IMR-90 (cell line): ENCODE measurements at regions not wholly inside any gene's neighbourhood (a gene's known extent, or its start where the extent isn't known, plus 50 kb on each side); places are given as distances from the start of the nearest gene placed in this dataset.

ENCODE experiments used
- ATAC-seq: fragments of 200-7000 bp; cut with Tn5 transposase; 2 replicates; pipeline ENCODE4 v1.9.1; 2020; ENCODE audit warnings: low read depth, mild to moderate bottlenecking, moderate library complexity
- BruUV-seq: library from RNA; stranded (reverse); fragments of 400-500 nt; replicated peaks from 2 replicates; lab custom pipeline; 2021; lab: Mats Ljungman, UMichigan
- CTCF ChIA-PET: fragments of 300-600 bp; formaldehyde crosslinking; extraction: SDS; loops from one replicate; lab custom pipeline; 2021; ENCODE audit warnings: antibody characterized with exemption; lab: Yijun Ruan, JAX
- POLR2A ChIA-PET: fragments of 300-600 bp; sonication (Branson Sonifier 250); formaldehyde crosslinking; loops from one replicate; lab custom pipeline; 2022; ENCODE audit warnings: antibody characterized with exemption; ENCODE audit not compliant: unreplicated experiment; lab: Charles Lee
- DNase-seq: peaks from one replicate; pipeline ENCODE4 v3.0.0; 2013
- H2AFZ ChIP-seq: replicated peaks from 2 replicates; pipeline ENCODE3; 2013; ENCODE audit warnings: low read length, mild to moderate bottlenecking; ENCODE audit not compliant: poor library complexity
- H2AK5ac ChIP-seq: 2 replicates; pipeline ENCODE4 v1.6.1; 2013; ENCODE audit warnings: low read depth, low read length, inconsistent platforms
- H2AK9ac ChIP-seq: replicated peaks from 2 replicates; pipeline ENCODE3; 2013; ENCODE audit warnings: mild to moderate bottlenecking, low read depth, low read length, moderate library complexity; ENCODE audit not compliant: poor library complexity
- H2BK120ac ChIP-seq: 2 replicates; pipeline ENCODE4 v1.6.1; 2013; ENCODE audit warnings: low read depth, low read length, inconsistent platforms
- H2BK15ac ChIP-seq: 3 replicates; pipeline ENCODE4 v1.6.1; 2013; ENCODE audit warnings: low read depth, low read length, inconsistent platforms
- H2BK20ac ChIP-seq: 2 replicates; pipeline ENCODE4 v1.6.1; 2013; ENCODE audit warnings: low read depth, mild to moderate bottlenecking, inconsistent platforms, low read length, moderate library complexity
- H2BK5ac ChIP-seq: 2 replicates; pipeline ENCODE4 v1.6.1; 2013; ENCODE audit warnings: mild to moderate bottlenecking, low read depth, low read length, inconsistent platforms; ENCODE audit not compliant: poor library complexity, severe bottlenecking
- H3K14ac ChIP-seq: replicated peaks from 2 replicates; pipeline ENCODE4 v1.6.1; 2013; ENCODE audit warnings: low read depth, low read length, inconsistent platforms
- H3K18ac ChIP-seq: 2 replicates; pipeline ENCODE4 v1.6.1; 2013; ENCODE audit warnings: low read depth, low read length, control low read depth
- H3K23ac ChIP-seq: 2 replicates; pipeline ENCODE4 v1.6.1; 2013; ENCODE audit warnings: low read depth, low read length, inconsistent platforms
- H3K27ac ChIP-seq: 2 replicates; pipeline ENCODE4 v1.5.1; 2013; ENCODE audit warnings: mild to moderate bottlenecking, control low read depth, low read length; ENCODE audit not compliant: insufficient read depth
- H3K27me3 ChIP-seq: 2 replicates; pipeline ENCODE4 v1.6.1; 2013; ENCODE audit warnings: low read length; ENCODE audit not compliant: control insufficient read depth, insufficient read depth
- H3K36me3 ChIP-seq: 2 replicates; pipeline ENCODE4 v1.6.1; 2013; ENCODE audit warnings: low read length, mixed read lengths; ENCODE audit not compliant: control insufficient read depth, insufficient read depth
- H3K4ac ChIP-seq: 2 replicates; pipeline ENCODE4 v1.6.1; 2013; ENCODE audit warnings: low read depth, low read length, inconsistent platforms
- H3K4me1 ChIP-seq: 2 replicates; pipeline ENCODE4 v1.6.1; 2013; ENCODE audit warnings: low read length, mixed read lengths; ENCODE audit not compliant: control insufficient read depth, insufficient read depth
- H3K4me2 ChIP-seq: 2 replicates; pipeline ENCODE4 v1.6.1; 2013; ENCODE audit warnings: low read depth, mild to moderate bottlenecking, control low read depth, low read length, moderate library complexity
- H3K4me3 ChIP-seq: 2 replicates; pipeline ENCODE4 v1.5.1; 2013; ENCODE audit warnings: low read depth, mild to moderate bottlenecking, control low read depth, low read length, moderate library complexity; ENCODE audit not compliant: insufficient read depth
- H3K56ac ChIP-seq: 2 replicates; pipeline ENCODE4 v1.6.1; 2013; ENCODE audit warnings: low read length, inconsistent platforms; ENCODE audit not compliant: insufficient read depth; ENCODE audit errors: extremely low read depth
- H3K79me1 ChIP-seq, 2 experiments: 2 replicates each; pipeline ENCODE4 v1.6.1; 2013; ENCODE audit warnings: low read length in 2 of 2, inconsistent platforms in 1 of 2, low read depth in 1 of 2
- H3K9ac ChIP-seq: 2 replicates; pipeline ENCODE4 v1.6.1; 2013; ENCODE audit warnings: low read depth, low read length, control low read depth
- H3K9me1 ChIP-seq: 2 replicates; pipeline ENCODE4 v1.6.1; 2013; ENCODE audit warnings: low read length, inconsistent platforms; ENCODE audit not compliant: insufficient read depth
- H3K9me3 ChIP-seq: 2 replicates; pipeline ENCODE4 v1.6.1; 2013; ENCODE audit warnings: low read length; ENCODE audit not compliant: control insufficient read depth, insufficient read depth
- H4K20me1 ChIP-seq: 2 replicates; pipeline ENCODE4 v1.6.1; 2013; ENCODE audit warnings: low read length, inconsistent platforms; ENCODE audit not compliant: insufficient read depth
- H4K5ac ChIP-seq: 2 replicates; pipeline ENCODE4 v1.6.1; 2013; ENCODE audit warnings: mild to moderate bottlenecking, low read depth, low read length, control low read depth
- H4K8ac ChIP-seq, 2 experiments: 2 replicates each; pipeline ENCODE4 v1.6.1; 2013; ENCODE audit warnings: low read depth in 2 of 2, low read length in 2 of 2, control low read depth in 1 of 2, inconsistent platforms in 1 of 2
- H4K91ac ChIP-seq: 2 replicates; pipeline ENCODE4 v1.6.1; 2013; ENCODE audit warnings: low read depth, low read length, inconsistent platforms; ENCODE audit not compliant: insufficient read depth
- BHLHE40 ChIP-seq: fragments of 150-350 bp; IDR thresholded peaks from 2 replicates; pipeline ENCODE4 v1.6.1; 2016; ENCODE audit warnings: mild to moderate bottlenecking, low read depth, low read length
- CEBPB ChIP-seq: IDR thresholded peaks from 2 replicates; pipeline ENCODE4 v1.6.1; 2012; ENCODE audit warnings: low read depth, low read length, improper control_type of control experiment
- CHD1 ChIP-seq: IDR thresholded peaks from 2 replicates; pipeline ENCODE4 v1.6.1; 2012; ENCODE audit warnings: low read depth, low read length, improper control_type of control experiment
- POLR2A ChIP-seq: IDR thresholded peaks from 2 replicates; pipeline ENCODE4 v1.6.1; 2012; ENCODE audit warnings: mild to moderate bottlenecking, low read depth, low read length
- RAD21 ChIP-seq: IDR thresholded peaks from 2 replicates; pipeline ENCODE4 v1.6.1; 2012; ENCODE audit warnings: low read length, improper control_type of control experiment
- RFX5 ChIP-seq: IDR thresholded peaks from 2 replicates; pipeline ENCODE4 v1.8.0; 2012; ENCODE audit warnings: low read depth, mild to moderate bottlenecking, low read length, moderate library complexity
- USF2 ChIP-seq: fragments of 150-350 bp; IDR thresholded peaks from 2 replicates; pipeline ENCODE4 v1.6.1; 2017; ENCODE audit warnings: mild to moderate bottlenecking, antibody characterized with exemption, low read length, low read depth
- WGBS, 2 experiments: methylation state at CpG; one replicate each; pipeline versions ENCODE4 v1.1.5 to v1.1.7; 2013; ENCODE audit warnings: missing lambda C conversion rate in 2 of 2; ENCODE audit not compliant: insufficient read length in 1 of 2; ENCODE audit errors: extremely low coverage in 2 of 2; 5-methylcytosine and 5-hydroxymethylcytosine counted together
- dilution Hi-C: fragments of 300-500 bp; cut with HindIII; formaldehyde crosslinking; loops from one replicate; pipeline ENCODE4 v1.14.3; 2018; ENCODE audit warnings: low sequenced_read_pairs; ENCODE audit not compliant: unreplicated experiment
- in situ Hi-C: fragments of 300-500 bp; cut with MboI; formaldehyde crosslinking; loops from 3 replicates; pipeline ENCODE4 v1.14.3; 2019; ENCODE audit warnings: low sequenced_read_pairs, inconsistent platforms, mixed read lengths
- intact Hi-C: fragments of 100-400 bp; cut with micrococcal nuclease; formaldehyde crosslinking; loops from 2 replicates; pipeline ENCODE4 v1.10.0; 2022

- no peaks in the 10 kb centered on the region for H3K27me3 ChIP-seq
- no peaks in the 10 kb centered on the region for H3K4me1 ChIP-seq
- H3K27ac ChIP-seq, result no peak overlapping the region
- ATAC-seq (no peak), DNase-seq (no peak)
- in situ Hi-C loops, result no loop called here
- no peak overlapping the region for H2BK20ac ChIP-seq
- no peaks in the 10 kb centered on the region for H3K36me3 ChIP-seq
- H3K9me1 ChIP-seq, result no peaks in the 10 kb centered on the region
- H2AFZ ChIP-seq, result no peak overlapping the region
- no peak overlapping the region for H2BK5ac ChIP-seq
- POLR2A ChIA-PET, result no interaction called here
- no peak overlapping the region for H3K4ac ChIP-seq
- WGBS, 2 experiments, result no CpG with 5 or more reads among the region's 1 CpG
- no peak overlapping the region for H3K4me2 ChIP-seq
- CTCF ChIA-PET, result no interaction called here
- H3K9me3 ChIP-seq, result peaks cover 5% of the 10 kb centered on the region
- no peak overlapping the region for H3K4me3 ChIP-seq
- no peak overlapping the region for H2BK15ac ChIP-seq
- H3K9ac ChIP-seq, result no peak overlapping the region
- H4K8ac ChIP-seq, result no peak overlapping the region
- no peak overlapping the region for H3K56ac ChIP-seq
- H4K20me1 ChIP-seq, result no peaks in the 10 kb centered on the region
- dilution Hi-C loops, result no loop called here
- no peaks in the 10 kb centered on the region for H3K79me1 ChIP-seq
- no peak overlapping the region for H4K5ac ChIP-seq
- BruUV-seq, result no TSS peak
- no peak overlapping the region for H2BK120ac ChIP-seq
- no peak overlapping the region for H2AK5ac ChIP-seq
- no peak overlapping the region for H3K14ac ChIP-seq
- intact Hi-C loops, result no loop called here
- no peak overlapping the region for H4K91ac ChIP-seq
- H3K18ac ChIP-seq, result no peak overlapping the region
- no peak overlapping the region for H3K23ac ChIP-seq
- no peak overlapping the region for H2AK9ac ChIP-seq
- TF ChIP-seq CHD1 (no peak), CEBPB (no peak), RFX5 (no peak), RAD21 (no peak), POLR2A (no peak), BHLHE40 (no peak), USF2 (no peak)
Measured at GRCh38 chr3:22288756-22289155, 537.7 kb upstream of the ZNF385D start.
